Body of pancreas (tissue), 4 donors: ENCODE measurements at regions not wholly inside any gene's neighbourhood (a gene's known extent, or its start where the extent isn't known, plus 50 kb on each side); places are given as distances from the start of the nearest gene placed in this dataset.

ENCODE experiments used
- ATAC-seq: fragments of 150-250 bp; one replicate; pipeline ENCODE4 v1.9.1; 2016
- DNase-seq, 4 donors: peaks; one replicate each; pipeline ENCODE4 v3.0.0-alpha.2; 2019
- H3K27ac ChIP-seq, 4 donors: fragments of 200-600 bp; sonication (generic); 1 replicate in 3 of 4; 2 replicates in 1 of 4; pipeline versions ENCODE4 v1.5.1 to v1.6.1; 2016 to 2019; ENCODE audit warnings: mild to moderate bottlenecking in 1 of 4, mixed read lengths in 1 of 4, moderate library complexity in 1 of 4
- H3K27me3 ChIP-seq, 2 donors: fragments of 200-600 bp; sonication (generic); one replicate each; pipeline ENCODE4 v1.6.0; 2016; ENCODE audit warnings: mild to moderate bottlenecking in 1 of 2
- H3K36me3 ChIP-seq, 2 donors: fragments of 200-600 bp; sonication (generic); replicated peaks in 1 of 2; 2 replicates each; pipeline ENCODE4 v1.5.1; 2016; ENCODE audit warnings: low read depth in 2 of 2; ENCODE audit not compliant: insufficient read depth in 1 of 2
- H3K4me1 ChIP-seq: fragments of 200-600 bp; sonication (generic); one replicate; pipeline ENCODE4 v1.6.0; 2016
- H3K4me3 ChIP-seq, 2 donors: fragments of 200-600 bp; sonication (generic); 1 replicate in 1 of 2; 2 replicates in 1 of 2; pipeline ENCODE4 v1.5.1; 2016 to 2019
- H3K9me3 ChIP-seq, 3 donors: fragments of 200-600 bp; sonication (generic); 1 replicate in 2 of 3; 2 replicates in 1 of 3; pipeline ENCODE4 v1.5.1; 2016
- POLR2A ChIP-seq, 3 donors: fragments of 450-650 bp; IDR thresholded peaks; one replicate each; pipeline ENCODE4 v1.6.1; 2016; ENCODE audit warnings: antibody characterized with exemption in 3 of 3, mild to moderate bottlenecking in 2 of 3
- WGBS, 2 donors: methylation state at CpG; one replicate each; pipeline ENCODE4 v1.1.5; 2017; 5-methylcytosine and 5-hydroxymethylcytosine counted together
- intact Hi-C: fragments of 100-400 bp; cut with DNase I; formaldehyde crosslinking; loops from one replicate; pipeline ENCODE4 v1.15.1; 2023
- TF ChIP-seq, protein P1 (sequence below), 7 experiments: fragments of 450-650 bp in 4 of 7; fragments of 200-600 bp in 3 of 7; sonication (generic) in 3 of 7; IDR thresholded peaks; one replicate each; pipeline ENCODE4 v1.5.1; 2016 to 2019; ENCODE audit warnings: antibody characterized with exemption in 7 of 7

DNA sequence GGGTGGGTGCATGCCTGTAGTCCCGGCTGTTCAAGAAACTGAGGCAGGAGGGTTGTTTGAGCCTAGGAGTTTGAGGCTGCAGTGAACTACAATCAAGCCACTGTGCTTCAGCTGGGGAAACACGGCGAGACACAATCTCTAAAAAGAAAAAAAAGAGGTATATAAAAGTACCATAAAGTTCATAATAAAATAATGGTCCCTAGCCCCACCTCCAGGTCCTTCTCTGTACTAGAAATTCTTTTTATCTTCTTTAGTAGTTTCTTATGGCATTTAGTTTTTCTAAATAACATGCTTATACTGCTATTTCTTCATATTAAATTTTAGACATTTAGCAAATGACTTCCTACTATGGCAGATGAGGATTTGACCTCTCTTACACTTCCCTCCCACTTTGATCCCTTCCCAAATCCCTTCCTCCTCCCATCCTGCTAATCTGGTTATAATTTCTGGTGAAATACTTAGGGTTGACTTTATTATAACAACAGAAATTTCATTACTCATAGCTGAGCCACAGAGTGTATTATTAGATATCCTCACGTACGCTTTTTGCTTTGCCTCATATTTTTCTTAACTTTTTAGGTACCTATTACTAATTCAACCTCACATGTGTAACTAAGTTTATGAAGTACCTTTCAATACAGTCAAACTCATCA, 94.7 kb downstream of the SLC41A2 start:
- 85 to 87% methylated on average over 5 of the region's 5 CpGs for WGBS, 2 donors
- Histone ChIP-seq H3K27me3 (no peaks in the 10 kb centered on the region), H3K36me3 (peaks cover 0 to 4% of the 10 kb centered on the region in 2 donors), H3K4me3 (no peak overlapping the region), H3K4me1 (peaks cover 35% of the 10 kb centered on the region), H3K27ac (no peak overlapping the region), H3K9me3 (no peaks in the 10 kb centered on the region)
- no peak for ATAC-seq
- intact Hi-C loops: no loop called here
- TF ChIP-seq POLR2A (IDR thresholded peaks at IDR 0.05): no peak
- TF ChIP-seq, protein P1, sequence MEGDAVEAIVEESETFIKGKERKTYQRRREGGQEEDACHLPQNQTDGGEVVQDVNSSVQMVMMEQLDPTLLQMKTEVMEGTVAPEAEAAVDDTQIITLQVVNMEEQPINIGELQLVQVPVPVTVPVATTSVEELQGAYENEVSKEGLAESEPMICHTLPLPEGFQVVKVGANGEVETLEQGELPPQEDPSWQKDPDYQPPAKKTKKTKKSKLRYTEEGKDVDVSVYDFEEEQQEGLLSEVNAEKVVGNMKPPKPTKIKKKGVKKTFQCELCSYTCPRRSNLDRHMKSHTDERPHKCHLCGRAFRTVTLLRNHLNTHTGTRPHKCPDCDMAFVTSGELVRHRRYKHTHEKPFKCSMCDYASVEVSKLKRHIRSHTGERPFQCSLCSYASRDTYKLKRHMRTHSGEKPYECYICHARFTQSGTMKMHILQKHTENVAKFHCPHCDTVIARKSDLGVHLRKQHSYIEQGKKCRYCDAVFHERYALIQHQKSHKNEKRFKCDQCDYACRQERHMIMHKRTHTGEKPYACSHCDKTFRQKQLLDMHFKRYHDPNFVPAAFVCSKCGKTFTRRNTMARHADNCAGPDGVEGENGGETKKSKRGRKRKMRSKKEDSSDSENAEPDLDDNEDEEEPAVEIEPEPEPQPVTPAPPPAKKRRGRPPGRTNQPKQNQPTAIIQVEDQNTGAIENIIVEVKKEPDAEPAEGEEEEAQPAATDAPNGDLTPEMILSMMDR (IDR thresholded peaks at IDR 0.05): no peak
- DNase-seq: no peak

DNA sequence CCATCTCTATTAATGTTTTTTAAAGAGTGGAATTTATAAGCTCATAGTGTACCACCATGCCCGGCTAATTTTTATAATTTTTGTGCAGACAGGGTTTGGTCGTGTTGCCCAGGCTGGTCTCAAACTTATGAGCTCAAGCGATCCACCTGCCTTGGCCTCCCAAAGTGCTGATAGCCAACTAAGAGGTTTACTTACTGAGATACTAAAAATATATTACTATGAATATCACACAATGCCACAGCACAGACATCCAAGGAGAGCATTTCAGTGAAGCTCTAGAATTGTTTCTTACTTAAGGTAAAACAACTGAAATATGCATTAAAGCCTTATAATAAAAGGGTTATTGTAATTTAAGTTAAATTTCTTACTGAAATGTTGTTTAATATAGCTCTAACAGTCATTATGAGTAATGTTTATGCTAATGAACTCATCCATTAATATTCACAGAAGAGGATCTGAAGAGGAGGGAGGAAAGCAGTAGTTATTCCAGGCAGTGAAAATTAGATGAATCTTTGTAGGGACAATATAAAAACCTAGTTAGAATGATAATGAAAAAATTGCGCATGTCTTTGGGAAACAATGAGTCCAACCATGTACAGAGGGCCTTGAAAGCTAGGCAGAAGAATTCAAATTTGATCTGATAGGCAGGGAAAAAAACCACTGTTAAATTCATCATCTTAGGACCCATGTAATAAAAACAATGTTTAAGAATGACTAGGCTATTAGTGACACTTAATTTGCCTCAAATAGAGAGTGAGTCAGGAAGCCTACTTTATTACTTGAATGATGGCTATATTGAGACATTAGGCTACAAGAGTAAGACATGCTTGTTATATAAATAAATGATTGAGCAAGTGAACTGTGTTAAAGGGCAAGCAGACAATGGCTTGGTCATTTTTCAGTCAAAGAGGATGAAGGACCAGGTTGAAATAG, 99.2 kb downstream of the SLC41A2 start:
- 83 to 99% methylated on average over 4 of the region's 4 CpGs for WGBS, 2 donors
- Histone ChIP-seq H3K4me1 (peaks cover 4% of the 10 kb centered on the region), H3K4me3 (no peak overlapping the region), H3K9me3 (no peaks in the 10 kb centered on the region), H3K27me3 (no peaks in the 10 kb centered on the region), H3K36me3 (peaks cover 0 to 4% of the 10 kb centered on the region in 2 donors), H3K27ac (no peak overlapping the region)
- ATAC-seq (no peak), DNase-seq (no peak)
- intact Hi-C loops: no loop called here
- TF ChIP-seq, protein P1 (IDR thresholded peaks at IDR 0.05): no peak
- TF ChIP-seq POLR2A (IDR thresholded peaks at IDR 0.05): no peak

DNA sequence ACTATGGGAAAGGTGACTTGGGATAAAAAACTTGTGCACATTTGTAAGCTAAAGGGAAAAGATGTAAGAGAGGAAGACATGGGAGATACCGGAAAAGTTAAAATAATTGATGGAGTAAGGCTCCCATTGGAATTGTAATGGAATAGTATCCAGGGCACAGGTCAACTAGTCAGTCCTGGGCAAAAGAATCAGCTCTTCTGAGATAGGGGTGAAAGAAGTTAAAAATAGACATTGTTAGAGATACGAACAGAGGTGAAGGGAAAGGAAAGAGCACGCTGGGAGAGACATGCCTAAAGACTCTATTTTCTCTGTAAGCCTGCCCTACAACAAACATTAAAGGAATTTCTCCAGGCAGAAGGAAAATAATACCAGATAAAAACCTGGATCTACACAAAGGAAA, 101.6 kb downstream of the SLC41A2 start:
- Histone ChIP-seq H3K27me3 (no peaks in the 10 kb centered on the region), H3K4me3 (no peak overlapping the region), H3K4me1 (no peaks in the 10 kb centered on the region), H3K9me3 (no peaks in the 10 kb centered on the region), H3K36me3 (peaks cover 0 to 4% of the 10 kb centered on the region in 2 donors), H3K27ac (no peak overlapping the region)
- intact Hi-C loops: no loop called here
- WGBS, 2 donors: 65 to 68% methylated on average over 3 of the region's 3 CpGs
- DNase-seq (no peak), ATAC-seq (no peak)
- TF ChIP-seq POLR2A (IDR thresholded peaks at IDR 0.05): no peak
- TF ChIP-seq, protein P1 (IDR thresholded peaks at IDR 0.05): no peak

DNA sequence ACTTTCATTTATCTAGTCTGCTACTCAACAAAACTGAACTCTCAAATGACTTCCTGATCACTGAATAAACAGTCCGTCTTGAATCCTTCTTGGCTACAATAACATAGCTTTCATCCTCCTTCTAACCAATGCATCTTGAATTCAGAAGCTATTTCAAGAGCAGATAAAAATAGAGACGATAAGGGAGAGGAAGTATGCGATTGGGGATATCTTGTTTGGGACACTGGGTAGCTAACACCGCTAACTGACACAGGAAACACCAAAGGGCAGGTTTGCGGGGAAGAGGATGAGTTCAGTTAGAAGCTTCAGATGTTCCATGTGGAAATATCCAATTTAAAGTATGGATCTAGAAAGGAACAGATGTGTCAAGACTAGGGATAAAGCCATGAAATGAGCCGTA, 102.5 kb downstream of the SLC41A2 start:
- ATAC-seq (no peak), DNase-seq (no peak)
- Histone ChIP-seq H3K27me3 (no peaks in the 10 kb centered on the region), H3K4me3 (no peak overlapping the region), H3K9me3 (no peaks in the 10 kb centered on the region), H3K27ac (no peak overlapping the region), H3K36me3 (peaks cover 0 to 3% of the 10 kb centered on the region in 2 donors), H3K4me1 (no peaks in the 10 kb centered on the region)
- intact Hi-C loops: no loop called here
- WGBS, 2 donors: 85 to 87% methylated on average over 6 of the region's 6 CpGs
- TF ChIP-seq, protein P1 (IDR thresholded peaks at IDR 0.05): no peak
- TF ChIP-seq POLR2A (IDR thresholded peaks at IDR 0.05): no peak
